GM12878 (cell line): ENCODE measurements at regions not wholly inside any gene's neighbourhood (a gene's known extent, or its start where the extent isn't known, plus 50 kb on each side); places are given as distances from the start of the nearest gene placed in this dataset.

Experiments used
- ATAC-seq: fragments of 200-7000 bp; cut with Tn5 transposase; 3 replicates; pipeline ENCODE4 v1.9.1; 2020; ENCODE audit warnings: mild to moderate bottlenecking, moderate library complexity
- BruUV-seq: library from RNA; stranded (reverse); fragments of 400-500 nt; replicated peaks from 2 replicates; lab custom pipeline; 2021; lab: Mats Ljungman, UMichigan
- CTCF ChIA-PET: fragments of 300-600 bp; sonication (Branson Sonifier 250); formaldehyde crosslinking; extraction: SDS; loops from one replicate; lab custom pipeline; 2021; ENCODE audit warnings: inconsistent platforms; lab: Yijun Ruan, JAX
- POLR2A ChIA-PET: fragments of 350-600 bp; formaldehyde crosslinking; extraction: SDS; loops from one replicate; lab custom pipeline; 2021; ENCODE audit warnings: inconsistent platforms; lab: Charles Lee
- RAD21 ChIA-PET: fragments of 300-600 bp; sonication (Branson Sonifier 250); formaldehyde crosslinking; loops from one replicate; lab custom pipeline; 2023; ENCODE audit warnings: antibody characterized with exemption; ENCODE audit not compliant: unreplicated experiment; lab: Charles Lee
- SMC1A ChIA-PET: fragments of 300-600 bp; sonication (Branson Sonifier 250); formaldehyde crosslinking; loops from one replicate; lab custom pipeline; 2023; ENCODE audit not compliant: unreplicated experiment, uncharacterized antibody; lab: Charles Lee
- DNase-seq: peaks from one replicate; pipeline ENCODE4 v3.0.0-alpha.2; 2011; ENCODE audit warnings: low read depth, low spot score
- FAIRE-seq: peaks from 3 replicates; lab custom pipeline; 2011; peaks lifted over from hg19 to GRCh38; lab: Jason Lieb, UNC
- H2AFZ ChIP-seq: 2 replicates; pipeline ENCODE4 v1.6.0; 2011; ENCODE audit warnings: low read depth, low read length, control low read depth; ENCODE audit not compliant: control insufficient read depth
- H3K27ac ChIP-seq: 2 replicates; pipeline ENCODE4 v1.5.1; 2011; ENCODE audit warnings: control low read depth; ENCODE audit not compliant: control insufficient read depth, insufficient read depth
- H3K27me3 ChIP-seq, 2 experiments: replicated peaks in 1 of 2; 2 replicates each; pipeline versions ENCODE4 v1.6.0 to v1.6.1; 2011; ENCODE audit warnings: low read length in 1 of 2; ENCODE audit not compliant: control insufficient read depth in 2 of 2, insufficient read depth in 2 of 2
- H3K36me3 ChIP-seq, 2 experiments: 2 replicates each; pipeline ENCODE4 v1.5.1; 2011; ENCODE audit warnings: low read length in 1 of 2; ENCODE audit not compliant: control insufficient read depth in 2 of 2, insufficient read depth in 2 of 2
- H3K4me1 ChIP-seq: 2 replicates; pipeline ENCODE4 v1.6.1; 2011; ENCODE audit warnings: mild to moderate bottlenecking, low read length, moderate library complexity, mixed read lengths; ENCODE audit not compliant: control insufficient read depth, insufficient read depth
- H3K4me2 ChIP-seq: 2 replicates; pipeline ENCODE4 v1.6.0; 2011; ENCODE audit warnings: control low read depth; ENCODE audit not compliant: control insufficient read depth, insufficient read depth
- H3K4me3 ChIP-seq: fragments of 200-600 bp; sonication (generic); 2 replicates; pipeline ENCODE4 v1.5.1; 2016
- H3K79me2 ChIP-seq: 2 replicates; pipeline ENCODE4 v1.6.0; 2011; ENCODE audit warnings: low read length; ENCODE audit not compliant: control insufficient read depth, insufficient read depth
- H3K9ac ChIP-seq: 2 replicates; pipeline ENCODE4 v1.8.0; 2011; ENCODE audit warnings: low read length, control low read depth, mixed read lengths; ENCODE audit not compliant: control insufficient read depth, insufficient read depth
- H3K9me3 ChIP-seq: replicated peaks from 3 replicates; pipeline ENCODE4 v1.5.1; 2011; ENCODE audit warnings: mild to moderate bottlenecking, low read length; ENCODE audit not compliant: control insufficient read depth, insufficient read depth
- H4K20me1 ChIP-seq: 2 replicates; pipeline ENCODE4 v1.6.0; 2011; ENCODE audit not compliant: control insufficient read depth, insufficient read depth
- EGR1 ChIP-seq, 2 experiments: IDR thresholded peaks; 1 replicate in 1 of 2; 2 replicates in 1 of 2; pipeline ENCODE4 v1.6.1; 2011 to 2012; ENCODE audit warnings: low read depth in 2 of 2, low read length in 2 of 2, borderline replicate concordance in 1 of 2, mild to moderate bottlenecking in 1 of 2, moderate library complexity in 1 of 2
- ETV6 ChIP-seq, 2 experiments: fragments of 450-650 bp in 1 of 2; IDR thresholded peaks in 1 of 2; conservative IDR thresholded peaks in 1 of 2; 2 replicates each; pipeline ENCODE4 v1.6.1; 2014; ENCODE audit warnings: antibody characterized with exemption in 1 of 2, borderline replicate concordance in 1 of 2, low read depth in 1 of 2, mild to moderate bottlenecking in 1 of 2, moderate library complexity in 1 of 2
- JUND ChIP-seq: IDR thresholded peaks from 2 replicates; pipeline ENCODE4 v1.6.1; 2012; ENCODE audit warnings: low read depth, mild to moderate bottlenecking, low read length, improper control_type of control experiment, moderate library complexity
- KLF5 ChIP-seq: fragments of 450-650 bp; IDR thresholded peaks from 2 replicates; pipeline ENCODE4 v1.6.1; 2014; ENCODE audit warnings: mild to moderate bottlenecking; ENCODE audit not compliant: partially characterized antibody
- NFYA ChIP-seq: IDR thresholded peaks from 2 replicates; pipeline ENCODE4 v1.6.1; 2011; ENCODE audit warnings: low read depth, mild to moderate bottlenecking, low read length, improper control_type of control experiment, borderline replicate concordance
- PML ChIP-seq: IDR thresholded peaks from 2 replicates; pipeline ENCODE4 v1.6.1; 2012; ENCODE audit warnings: low read length, inconsistent platforms
- SMAD1 ChIP-seq: fragments of 450-650 bp; IDR thresholded peaks from 2 replicates; pipeline ENCODE4 v1.6.1; 2018; ENCODE audit warnings: mild to moderate bottlenecking, low read depth; ENCODE audit not compliant: partially characterized antibody
- TCF3 ChIP-seq: IDR thresholded peaks from 2 replicates; pipeline ENCODE4 v1.6.1; 2012; ENCODE audit warnings: low read depth, mild to moderate bottlenecking, low read length, borderline replicate concordance; ENCODE audit not compliant: insufficient read depth
- YY1 ChIP-seq: IDR thresholded peaks from 2 replicates; pipeline ENCODE4 v1.6.1; 2011; ENCODE audit warnings: low read depth, mild to moderate bottlenecking, low read length
- whole genome bisulfite sequencing: methylation state at CpG from one replicate; pipeline ENCODE4 v1.1.6; 2016; ENCODE audit warnings: low lambda C conversion rate; ENCODE audit not compliant: insufficient replicate concordance, insufficient coverage; ENCODE audit errors: missing lambda C conversion rate; 5-methylcytosine and 5-hydroxymethylcytosine counted together
- in situ Hi-C: fragments of 300-500 bp; cut with MboI; formaldehyde crosslinking; loops from 9 replicates; pipeline ENCODE4 v1.14.3; 2018; ENCODE audit warnings: mixed read lengths
- intact Hi-C: fragments of 100-400 bp; cut with micrococcal nuclease; formaldehyde crosslinking; loops from one replicate; pipeline ENCODE4 v1.14.2; 2022; ENCODE audit not compliant: unreplicated experiment
- TF ChIP-seq, protein P1 (sequence below): fragments of 450-650 bp; IDR thresholded peaks from 2 replicates; pipeline ENCODE4 v1.6.1; 2018; ENCODE audit warnings: mild to moderate bottlenecking, low read depth, moderate library complexity; ENCODE audit not compliant: partially characterized antibody
- TF ChIP-seq, protein P2 (sequence below): fragments of 450-650 bp; IDR thresholded peaks from 2 replicates; pipeline ENCODE4 v1.6.1; 2017; ENCODE audit warnings: low read depth, mild to moderate bottlenecking, moderate library complexity

DNA sequence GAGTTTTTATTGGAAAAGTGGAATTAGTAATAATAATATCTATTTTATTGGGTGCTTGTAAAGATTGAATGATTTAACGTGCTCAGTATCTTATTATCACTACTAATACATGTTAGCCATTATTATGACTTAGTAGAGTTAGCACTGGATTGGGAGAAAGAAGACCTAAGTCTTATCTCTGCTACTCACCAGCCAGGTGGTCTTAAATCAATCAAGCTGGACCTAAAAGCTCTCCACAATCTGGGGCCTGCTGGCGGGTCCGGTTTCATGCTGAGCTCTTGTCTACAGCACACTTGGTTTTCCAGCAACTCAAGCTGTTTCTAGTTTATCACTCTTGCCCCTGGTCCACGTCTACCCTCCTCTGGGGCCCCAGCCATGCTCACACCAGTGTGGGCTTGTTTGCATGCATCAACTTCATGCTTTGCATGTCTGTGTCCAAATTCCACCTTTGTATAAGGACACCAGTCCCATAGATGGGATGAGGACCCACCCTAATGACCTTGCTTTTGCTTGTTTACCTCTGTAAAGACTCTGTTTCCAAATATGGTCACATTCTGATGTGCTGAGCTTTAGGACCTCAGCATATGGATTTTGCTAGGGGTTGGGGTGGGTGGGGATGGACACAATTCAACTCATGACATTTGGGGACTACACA is 363.1 kb downstream of the LPIN1 start:
- no peak overlapping the region for H3K27ac ChIP-seq
- H3K9me3 ChIP-seq: no peaks in the 10 kb centered on the region
- H3K36me3 ChIP-seq: peaks cover 0 to 2% of the 10 kb centered on the region in 2 experiments; a peak in 1 of 4 replicates
- no TSS peak for BruUV-seq
- in situ Hi-C loops (no loop called here), intact Hi-C loops (no loop called here)
- FAIRE-seq: no peak
- no peak overlapping the region for H3K9ac ChIP-seq
- no peak overlapping the region for H2AFZ ChIP-seq
- no peak for DNase-seq
- TF ChIP-seq YY1 (no peak), EGR1 (IDR thresholded peaks at IDR 0.05; ENCODE audit: borderline replicate concordance in 1 of 2, low read depth in 2 of 2, low read length in 2 of 2) (no peak), ETV6 (conservative IDR thresholded peaks at IDR 0.05 in 1 of 2, IDR thresholded peaks at IDR 0.05 in 1 of 2; ENCODE audit: borderline replicate concordance in 1 of 2, low read depth in 1 of 2) (no peak), JUND (no peak), PML (no peak), NFYA (no peak), SMAD1 (no peak), KLF5 (no peak), TCF3 (no peak)
- TF ChIP-seq, protein P1, sequence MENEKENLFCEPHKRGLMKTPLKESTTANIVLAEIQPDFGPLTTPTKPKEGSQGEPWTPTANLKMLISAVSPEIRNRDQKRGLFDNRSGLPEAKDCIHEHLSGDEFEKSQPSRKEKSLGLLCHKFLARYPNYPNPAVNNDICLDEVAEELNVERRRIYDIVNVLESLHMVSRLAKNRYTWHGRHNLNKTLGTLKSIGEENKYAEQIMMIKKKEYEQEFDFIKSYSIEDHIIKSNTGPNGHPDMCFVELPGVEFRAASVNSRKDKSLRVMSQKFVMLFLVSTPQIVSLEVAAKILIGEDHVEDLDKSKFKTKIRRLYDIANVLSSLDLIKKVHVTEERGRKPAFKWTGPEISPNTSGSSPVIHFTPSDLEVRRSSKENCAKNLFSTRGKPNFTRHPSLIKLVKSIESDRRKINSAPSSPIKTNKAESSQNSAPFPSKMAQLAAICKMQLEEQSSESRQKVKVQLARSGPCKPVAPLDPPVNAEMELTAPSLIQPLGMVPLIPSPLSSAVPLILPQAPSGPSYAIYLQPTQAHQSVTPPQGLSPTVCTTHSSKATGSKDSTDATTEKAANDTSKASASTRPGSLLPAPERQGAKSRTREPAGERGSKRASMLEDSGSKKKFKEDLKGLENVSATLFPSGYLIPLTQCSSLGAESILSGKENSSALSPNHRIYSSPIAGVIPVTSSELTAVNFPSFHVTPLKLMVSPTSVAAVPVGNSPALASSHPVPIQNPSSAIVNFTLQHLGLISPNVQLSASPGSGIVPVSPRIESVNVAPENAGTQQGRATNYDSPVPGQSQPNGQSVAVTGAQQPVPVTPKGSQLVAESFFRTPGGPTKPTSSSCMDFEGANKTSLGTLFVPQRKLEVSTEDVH: no peak
- TF ChIP-seq, protein P2, sequence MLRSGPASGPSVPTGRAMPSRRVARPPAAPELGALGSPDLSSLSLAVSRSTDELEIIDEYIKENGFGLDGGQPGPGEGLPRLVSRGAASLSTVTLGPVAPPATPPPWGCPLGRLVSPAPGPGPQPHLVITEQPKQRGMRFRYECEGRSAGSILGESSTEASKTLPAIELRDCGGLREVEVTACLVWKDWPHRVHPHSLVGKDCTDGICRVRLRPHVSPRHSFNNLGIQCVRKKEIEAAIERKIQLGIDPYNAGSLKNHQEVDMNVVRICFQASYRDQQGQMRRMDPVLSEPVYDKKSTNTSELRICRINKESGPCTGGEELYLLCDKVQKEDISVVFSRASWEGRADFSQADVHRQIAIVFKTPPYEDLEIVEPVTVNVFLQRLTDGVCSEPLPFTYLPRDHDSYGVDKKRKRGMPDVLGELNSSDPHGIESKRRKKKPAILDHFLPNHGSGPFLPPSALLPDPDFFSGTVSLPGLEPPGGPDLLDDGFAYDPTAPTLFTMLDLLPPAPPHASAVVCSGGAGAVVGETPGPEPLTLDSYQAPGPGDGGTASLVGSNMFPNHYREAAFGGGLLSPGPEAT: no peak
- 94% methylated on average over 4 of the region's 4 CpGs for WGBS
- H3K4me2 ChIP-seq: no peak overlapping the region
- no peaks in the 10 kb centered on the region for H3K79me2 ChIP-seq
- no peak for ATAC-seq
- POLR2A ChIA-PET: interaction anchor here (0.6 kb wide), 1 partner anchor 216 kb away, joined by 3 read pairs; no protein-coding TSS in a partner anchor
- RAD21 ChIA-PET: no interaction called here
- H3K27me3 ChIP-seq: no peaks in the 10 kb centered on the region
- SMC1A ChIA-PET: interaction anchor here (0.9 to 2.5 kb wide), 3 partner anchors 12 to 240 kb away, joined by 3 to 13 read pairs (median 3); no protein-coding TSS in a partner anchor
- no peak overlapping the region for H3K4me3 ChIP-seq
- H3K4me1 ChIP-seq: peaks cover 10% of the 10 kb centered on the region
- H4K20me1 ChIP-seq: no peaks in the 10 kb centered on the region
- CTCF ChIA-PET: interaction anchor here (0.8 to 0.9 kb wide), 2 partner anchors 11 to 64 kb away, joined by 3 to 4 read pairs; no protein-coding TSS in a partner anchor
